Gastroesophageal sphincter (tissue), 3 donors: ENCODE measurements at regions not wholly inside any gene's neighbourhood (a gene's known extent, or its start where the extent isn't known, plus 50 kb on each side); places are given as distances from the start of the nearest gene placed in this dataset.

Experiments
- EP300 ChIP-seq: sonication (generic); formaldehyde crosslinking; IDR thresholded peaks from one replicate; pipeline ENCODE4 v1.6.1; 2017; ENCODE audit warnings: antibody characterized with exemption, mild to moderate bottlenecking
- TF ChIP-seq, protein P1 (sequence below), 4 experiments: fragments of 200-600 bp in 2 of 4; fragments of 450-650 bp in 2 of 4; sonication (generic) in 1 of 4; IDR thresholded peaks; one replicate each; pipeline ENCODE4 v1.5.1; 2017 to 2019; ENCODE audit warnings: antibody characterized with exemption in 4 of 4, mild to moderate bottlenecking in 2 of 4, moderate library complexity in 2 of 4

GRCh38 chr13:111666164-111666776 lies 345.8 kb downstream of the TEX29 start:
- TF ChIP-seq, protein P1, sequence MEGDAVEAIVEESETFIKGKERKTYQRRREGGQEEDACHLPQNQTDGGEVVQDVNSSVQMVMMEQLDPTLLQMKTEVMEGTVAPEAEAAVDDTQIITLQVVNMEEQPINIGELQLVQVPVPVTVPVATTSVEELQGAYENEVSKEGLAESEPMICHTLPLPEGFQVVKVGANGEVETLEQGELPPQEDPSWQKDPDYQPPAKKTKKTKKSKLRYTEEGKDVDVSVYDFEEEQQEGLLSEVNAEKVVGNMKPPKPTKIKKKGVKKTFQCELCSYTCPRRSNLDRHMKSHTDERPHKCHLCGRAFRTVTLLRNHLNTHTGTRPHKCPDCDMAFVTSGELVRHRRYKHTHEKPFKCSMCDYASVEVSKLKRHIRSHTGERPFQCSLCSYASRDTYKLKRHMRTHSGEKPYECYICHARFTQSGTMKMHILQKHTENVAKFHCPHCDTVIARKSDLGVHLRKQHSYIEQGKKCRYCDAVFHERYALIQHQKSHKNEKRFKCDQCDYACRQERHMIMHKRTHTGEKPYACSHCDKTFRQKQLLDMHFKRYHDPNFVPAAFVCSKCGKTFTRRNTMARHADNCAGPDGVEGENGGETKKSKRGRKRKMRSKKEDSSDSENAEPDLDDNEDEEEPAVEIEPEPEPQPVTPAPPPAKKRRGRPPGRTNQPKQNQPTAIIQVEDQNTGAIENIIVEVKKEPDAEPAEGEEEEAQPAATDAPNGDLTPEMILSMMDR (IDR thresholded peaks at IDR 0.05): no peak
- no peak for TF ChIP-seq EP300
